MM.1S (cell line): ENCODE measurements at regions not wholly inside any gene's neighbourhood (a gene's known extent, or its start where the extent isn't known, plus 50 kb on each side); places are given as distances from the start of the nearest gene placed in this dataset.

ENCODE experiments used
- DNase-seq: peaks from one replicate; pipeline ENCODE4 v3.0.0-alpha.2; 2015
- H2AFZ ChIP-seq: fragments of 300-600 bp; sonication (generic); 2 replicates; pipeline ENCODE4 v1.6.0; 2016; ENCODE audit warnings: antibody characterized with exemption, low read length
- H3F3A ChIP-seq: fragments of 300-600 bp; sonication (generic); 2 replicates; pipeline ENCODE4 v1.6.1; 2016; ENCODE audit warnings: mild to moderate bottlenecking, antibody characterized with exemption, low read length, moderate library complexity, mixed read lengths; ENCODE audit not compliant: insufficient read depth
- H3K27ac ChIP-seq: fragments of 300-600 bp; sonication (generic); 2 replicates; pipeline ENCODE4 v1.5.1; 2016; ENCODE audit warnings: mild to moderate bottlenecking, low read length
- H3K27me3 ChIP-seq: fragments of 300-600 bp; sonication (generic); replicated peaks from 2 replicates; pipeline ENCODE4 v1.6.0; 2016; ENCODE audit warnings: low read length; ENCODE audit not compliant: insufficient read depth
- H3K36me3 ChIP-seq: fragments of 300-600 bp; sonication (generic); replicated peaks from 2 replicates; pipeline ENCODE4 v1.6.1; 2016; ENCODE audit warnings: mild to moderate bottlenecking, low read length, mixed read lengths; ENCODE audit not compliant: insufficient read depth
- H3K4me1 ChIP-seq: fragments of 300-600 bp; sonication (generic); 2 replicates; pipeline ENCODE4 v1.6.1; 2016; ENCODE audit warnings: low read length, mixed read lengths
- H3K4me2 ChIP-seq: fragments of 300-600 bp; sonication (generic); 2 replicates; pipeline ENCODE4 v1.6.0; 2016; ENCODE audit warnings: low read depth, low read length
- H3K4me3 ChIP-seq: fragments of 300-600 bp; sonication (generic); 2 replicates; pipeline ENCODE4 v1.5.1; 2016; ENCODE audit warnings: low read length, mixed read lengths
- H3K79me2 ChIP-seq: fragments of 300-600 bp; sonication (generic); 2 replicates; pipeline ENCODE4 v1.6.1; 2016; ENCODE audit warnings: mixed run types, low read length, mixed read lengths
- H3K9ac ChIP-seq: fragments of 300-600 bp; sonication (generic); 2 replicates; pipeline ENCODE4 v1.6.1; 2016; ENCODE audit warnings: low read length, mixed read lengths
- H3K9me2 ChIP-seq: fragments of 300-600 bp; sonication (generic); replicated peaks from 2 replicates; pipeline ENCODE4 v1.6.1; 2016; ENCODE audit warnings: mild to moderate bottlenecking, low read length, mixed read lengths; ENCODE audit not compliant: insufficient read depth
- H3K9me3 ChIP-seq: fragments of 300-600 bp; sonication (generic); replicated peaks from 2 replicates; pipeline ENCODE4 v1.6.1; 2016; ENCODE audit warnings: mild to moderate bottlenecking, low read length, mixed read lengths; ENCODE audit not compliant: insufficient read depth
- H4K20me1 ChIP-seq: fragments of 300-600 bp; sonication (generic); 2 replicates; pipeline ENCODE4 v1.6.1; 2016; ENCODE audit warnings: mild to moderate bottlenecking, low read length, moderate library complexity, mixed read lengths; ENCODE audit not compliant: insufficient read depth
- CTCF ChIP-seq: fragments of 300-600 bp; sonication (generic); IDR thresholded peaks from 2 replicates; pipeline ENCODE4 v1.5.1; 2016; ENCODE audit warnings: antibody characterized with exemption, low read length, mixed read lengths
- EZH2 ChIP-seq: fragments of 300-600 bp; sonication (generic); optimal IDR thresholded peaks from 2 replicates; pipeline ENCODE3; 2017; ENCODE audit warnings: low read depth, mild to moderate bottlenecking, antibody characterized with exemption, low read length, mixed read lengths
- EZH2phosphoT487 ChIP-seq: fragments of 300-600 bp; sonication (generic); IDR thresholded peaks from 2 replicates; pipeline ENCODE4 v1.6.1; 2018; ENCODE audit warnings: antibody characterized with exemption, low read length

- Histone ChIP-seq H3K79me2 (no peaks in the 10 kb centered on the region), H3K27me3 (no peaks in the 10 kb centered on the region), H3K4me2 (no peak overlapping the region), H3K4me1 (no peaks in the 10 kb centered on the region), H3K4me3 (no peak overlapping the region), H4K20me1 (no peaks in the 10 kb centered on the region), H3K36me3 (no peaks in the 10 kb centered on the region), H3K27ac (no peak overlapping the region), H3F3A (no peaks in the 10 kb centered on the region), H3K9me3 (no peaks in the 10 kb centered on the region), H2AFZ (no peak overlapping the region), H3K9ac (no peak overlapping the region), H3K9me2 (no peaks in the 10 kb centered on the region)
- TF ChIP-seq EZH2phosphoT487 = no peak
- no peak for TF ChIP-seq CTCF
- no peak for TF ChIP-seq EZH2
- DNase-seq = no peak
Measured at GRCh38 chr18:28995319-28995718, 818.4 kb upstream of the CDH2 start.

GRCh38 chr18:28984731-28985130 lies 807.8 kb upstream of the CDH2 start:
- no peak overlapping the region for H3K27ac ChIP-seq
- TF ChIP-seq EZH2 (no peak), EZH2phosphoT487 (no peak), CTCF (no peak)
- no peak for DNase-seq
- no peaks in the 10 kb centered on the region for H3F3A ChIP-seq
- H4K20me1 ChIP-seq = no peaks in the 10 kb centered on the region
- H3K79me2 ChIP-seq = no peaks in the 10 kb centered on the region
- no peaks in the 10 kb centered on the region for H3K36me3 ChIP-seq
- no peaks in the 10 kb centered on the region for H3K27me3 ChIP-seq
- H3K4me2 ChIP-seq = no peak overlapping the region
- H3K9me3 ChIP-seq = no peaks in the 10 kb centered on the region
- no peaks in the 10 kb centered on the region for H3K4me1 ChIP-seq
- no peak overlapping the region for H2AFZ ChIP-seq
- H3K9me2 ChIP-seq = no peaks in the 10 kb centered on the region
- H3K9ac ChIP-seq = no peak overlapping the region
- H3K4me3 ChIP-seq = no peak overlapping the region

- Histone ChIP-seq H3K9me2 (no peaks in the 10 kb centered on the region), H3K4me3 (no peak overlapping the region), H2AFZ (no peak overlapping the region), H3K27me3 (no peaks in the 10 kb centered on the region), H3K79me2 (no peaks in the 10 kb centered on the region), H3F3A (no peaks in the 10 kb centered on the region), H3K9ac (no peak overlapping the region), H3K4me2 (no peak overlapping the region), H3K9me3 (no peaks in the 10 kb centered on the region), H3K36me3 (no peaks in the 10 kb centered on the region), H3K4me1 (no peaks in the 10 kb centered on the region), H3K27ac (no peak overlapping the region), H4K20me1 (no peaks in the 10 kb centered on the region)
- no peak for DNase-seq
- no peak for TF ChIP-seq EZH2
- no peak for TF ChIP-seq EZH2phosphoT487
- no peak for TF ChIP-seq CTCF
Measured at GRCh38 chr18:28974504-28974903, 797.6 kb upstream of the CDH2 start.

GRCh38 chr18:28973324-28973723 lies 796.4 kb upstream of the CDH2 start:
- no peak overlapping the region for H3K4me2 ChIP-seq
- no peak for DNase-seq
- H3K36me3 ChIP-seq = no peaks in the 10 kb centered on the region
- no peaks in the 10 kb centered on the region for H3K9me3 ChIP-seq
- no peaks in the 10 kb centered on the region for H3F3A ChIP-seq
- no peak for TF ChIP-seq EZH2
- no peak for TF ChIP-seq CTCF
- TF ChIP-seq EZH2phosphoT487 = no peak
- H3K4me3 ChIP-seq = no peak overlapping the region
- H3K9ac ChIP-seq = no peak overlapping the region
- H3K27ac ChIP-seq = no peak overlapping the region
- no peaks in the 10 kb centered on the region for H4K20me1 ChIP-seq
- H3K27me3 ChIP-seq = no peaks in the 10 kb centered on the region
- H3K79me2 ChIP-seq = no peaks in the 10 kb centered on the region
- no peaks in the 10 kb centered on the region for H3K9me2 ChIP-seq
- H3K4me1 ChIP-seq = no peaks in the 10 kb centered on the region
- H2AFZ ChIP-seq = no peak overlapping the region
